Activated CD4-positive, alpha-beta T cell treated with anti-CD3 and anti-CD28 coated beads for 36 hours (primary cell): ENCODE measurements at regions not wholly inside any gene's neighbourhood (a gene's known extent, or its start where the extent isn't known, plus 50 kb on each side); places are given as distances from the start of the nearest gene placed in this dataset.

Experiments used
- ATAC-seq: fragments of 200-7000 bp; cut with Tn5 transposase; one replicate; pipeline ENCODE4 v1.10.0; 2021; ENCODE audit warnings: mild to moderate bottlenecking, moderate library complexity
- CTCF ChIA-PET: fragments of 350-600 bp; sonication (Branson Sonifier 250); formaldehyde crosslinking; loops from one replicate; lab custom pipeline; 2021; ENCODE audit warnings: antibody characterized with exemption; lab: Charles Lee
- POLR2A ChIA-PET: fragments of 350-600 bp; sonication (Branson Sonifier 250); formaldehyde crosslinking; loops from one replicate; lab custom pipeline; 2021; ENCODE audit warnings: antibody characterized with exemption, inconsistent platforms; lab: Charles Lee
- DNase-seq: peaks from one replicate; pipeline ENCODE4 v3.0.0-alpha.2; 2020
- H3K27ac Mint-ChIP-seq: one replicate; pipeline ENCODE4 v1.8.0; 2021; ENCODE audit warnings: mixed read lengths
- H3K27me3 Mint-ChIP-seq: one replicate; pipeline ENCODE4 v1.8.0; 2021; ENCODE audit warnings: mixed read lengths
- H3K36me3 Mint-ChIP-seq: one replicate; pipeline ENCODE4 v1.8.0; 2021; ENCODE audit warnings: low read depth, mixed read lengths
- H3K4me1 Mint-ChIP-seq: one replicate; pipeline ENCODE4 v1.8.0; 2021; ENCODE audit warnings: mixed read lengths
- H3K4me3 Mint-ChIP-seq: one replicate; pipeline ENCODE4 v1.8.0; 2021; ENCODE audit warnings: mild to moderate bottlenecking, moderate library complexity, mixed read lengths
- H3K9me3 Mint-ChIP-seq: one replicate; pipeline ENCODE4 v1.8.0; 2021; ENCODE audit warnings: low read depth, mixed read lengths
- intact Hi-C, 2 experiments: fragments of 100-400 bp; cut with DNase I in 1 of 2; cut with micrococcal nuclease in 1 of 2; formaldehyde crosslinking; loops; one replicate each; pipeline versions ENCODE4 v1.14.2 to v1.15.1; 2022 to 2024; cut with DNase I, micrococcal nuclease

- peak; percentile 10 for DNase-seq
- Mint-ChIP-seq H3K36me3 (no peaks in the 10 kb centered on the region), H3K4me1 (no peaks in the 10 kb centered on the region), H3K27me3 (peaks cover 8% of the 10 kb centered on the region), H3K9me3 (no peaks in the 10 kb centered on the region), H3K27ac (no peak overlapping the region), H3K4me3 (no peak overlapping the region)
- intact Hi-C loops, result no loop called here
- ChIA-PET CTCF (no interaction called here), POLR2A (no interaction called here)
- ATAC-seq, result no peak
Observed at GRCh38 chr13:46992383-46992952, 95.6 kb upstream of the HTR2A start.

GRCh38 chr13:46983881-46984280 lies 87.0 kb upstream of the HTR2A start:
- intact Hi-C loops, result no loop called here
- POLR2A ChIA-PET, result interaction anchor here (0.5 kb wide), 1 partner anchor 688 kb away, joined by 3 read pairs; no protein-coding TSS in a partner anchor
- no peak overlapping the region for H3K4me3 Mint-ChIP-seq

GRCh38 chr13:46982856-46983582 lies 86.2 kb upstream of the HTR2A start:
- intact Hi-C loops, result no loop called here
- Mint-ChIP-seq H3K36me3 (no peaks in the 10 kb centered on the region), H3K9me3 (no peaks in the 10 kb centered on the region), H3K4me1 (peaks cover 10% of the 10 kb centered on the region), H3K27ac (no peak overlapping the region), H3K4me3 (no peak overlapping the region), H3K27me3 (no peaks in the 10 kb centered on the region)
- DNase-seq (peak; percentile 7), ATAC-seq (peak; percentile 19)
- POLR2A ChIA-PET, result no interaction called here
- CTCF ChIA-PET, result no interaction called here

More at GRCh38 chr13:46983881-46984280, 87.0 kb upstream of the HTR2A start:
- H3K9me3 Mint-ChIP-seq, result no peaks in the 10 kb centered on the region
- DNase-seq (no peak), ATAC-seq (no peak)
- CTCF ChIA-PET, result interaction anchor here (0.7 to 2.5 kb wide), 2 partner anchors 10 to 707 kb away, joined by 3 to 9 read pairs; no protein-coding TSS in a partner anchor
- no peak overlapping the region for H3K27ac Mint-ChIP-seq
- peaks cover 1% of the 10 kb centered on the region for H3K27me3 Mint-ChIP-seq
- peaks cover 10% of the 10 kb centered on the region for H3K4me1 Mint-ChIP-seq
- H3K36me3 Mint-ChIP-seq, result no peaks in the 10 kb centered on the region

GRCh38 chr13:46975173-46975572 lies 78.3 kb upstream of the HTR2A start:
- Mint-ChIP-seq H3K27me3 (peaks cover 9% of the 10 kb centered on the region), H3K27ac (no peak overlapping the region), H3K36me3 (peaks cover 4% of the 10 kb centered on the region), H3K4me1 (no peaks in the 10 kb centered on the region), H3K9me3 (peaks cover 16% of the 10 kb centered on the region), H3K4me3 (no peak overlapping the region)
- no peak for DNase-seq
- POLR2A ChIA-PET, result no interaction called here
- CTCF ChIA-PET, result interaction anchor here (1.9 kb wide), 1 partner anchor 10 kb away, joined by 9 read pairs; no protein-coding TSS in a partner anchor
- intact Hi-C loops, result no loop called here
- no peak for ATAC-seq

- H3K27ac Mint-ChIP-seq, result no peak overlapping the region
- no peaks in the 10 kb centered on the region for H3K4me1 Mint-ChIP-seq
- no peak for ATAC-seq
- no peaks in the 10 kb centered on the region for H3K36me3 Mint-ChIP-seq
- CTCF ChIA-PET, result no interaction called here
- no peaks in the 10 kb centered on the region for H3K9me3 Mint-ChIP-seq
- no peak overlapping the region for H3K4me3 Mint-ChIP-seq
- H3K27me3 Mint-ChIP-seq, result peaks cover 7% of the 10 kb centered on the region
- POLR2A ChIA-PET, result no interaction called here
- intact Hi-C loops, result no loop called here
- no peak for DNase-seq
Observed at GRCh38 chr13:46968450-46968849, 71.6 kb upstream of the HTR2A start.

GRCh38 chr13:46964789-46965527 lies 68.1 kb upstream of the HTR2A start:
- peaks cover 2% of the 10 kb centered on the region for H3K27me3 Mint-ChIP-seq
- CTCF ChIA-PET, result interaction anchor here (0.6 kb wide), 1 partner anchor 296 kb away, joined by 3 read pairs; no protein-coding TSS in a partner anchor
- no peaks in the 10 kb centered on the region for H3K4me1 Mint-ChIP-seq
- no peaks in the 10 kb centered on the region for H3K9me3 Mint-ChIP-seq
- POLR2A ChIA-PET, result no interaction called here
- intact Hi-C loops, result no loop called here
- H3K27ac Mint-ChIP-seq, result no peak overlapping the region
- H3K36me3 Mint-ChIP-seq, result no peaks in the 10 kb centered on the region
- H3K4me3 Mint-ChIP-seq, result no peak overlapping the region
- no peak for DNase-seq
- no peak for ATAC-seq

GRCh38 chr13:46963904-46964303 lies 67.1 kb upstream of the HTR2A start:
- H3K27ac Mint-ChIP-seq, result no peak overlapping the region
- no peak overlapping the region for H3K4me3 Mint-ChIP-seq
- no peaks in the 10 kb centered on the region for H3K27me3 Mint-ChIP-seq
- H3K4me1 Mint-ChIP-seq, result no peaks in the 10 kb centered on the region
- no peak for DNase-seq
- no peaks in the 10 kb centered on the region for H3K9me3 Mint-ChIP-seq
- intact Hi-C loops, result no loop called here
- ChIA-PET POLR2A (no interaction called here), CTCF (interaction anchor here (0.7 to 0.8 kb wide), 2 partner anchors 8 to 17 kb away, joined by 3 read pairs; no protein-coding TSS in a partner anchor)
- no peak for ATAC-seq
- H3K36me3 Mint-ChIP-seq, result no peaks in the 10 kb centered on the region

GRCh38 chr13:46962281-46962941 lies 65.6 kb upstream of the HTR2A start:
- no peaks in the 10 kb centered on the region for H3K36me3 Mint-ChIP-seq

GRCh38 chr13:46961719-46962118 lies 64.9 kb upstream of the HTR2A start:
- ChIA-PET POLR2A (no interaction called here), CTCF (interaction anchor here (0.8 to 1.4 kb wide), 3 partner anchors 12 to 55 kb away, joined by 3 to 4 read pairs (median 4); no protein-coding TSS in a partner anchor)
- no peaks in the 10 kb centered on the region for H3K4me1 Mint-ChIP-seq
- DNase-seq (peak; percentile 18), ATAC-seq (peak; percentile 39)
- no peaks in the 10 kb centered on the region for H3K36me3 Mint-ChIP-seq
- no peaks in the 10 kb centered on the region for H3K9me3 Mint-ChIP-seq
- H3K27ac Mint-ChIP-seq, result no peak overlapping the region
- H3K4me3 Mint-ChIP-seq, result no peak overlapping the region
- peaks cover 3% of the 10 kb centered on the region for H3K27me3 Mint-ChIP-seq
- intact Hi-C loops, result no loop called here

More at GRCh38 chr13:46962281-46962941, 65.6 kb upstream of the HTR2A start:
- DNase-seq (no peak), ATAC-seq (no peak)
- Mint-ChIP-seq H3K27ac (no peak overlapping the region), H3K4me3 (no peak overlapping the region), H3K4me1 (no peaks in the 10 kb centered on the region), H3K9me3 (no peaks in the 10 kb centered on the region), H3K27me3 (peaks cover 3% of the 10 kb centered on the region)
- CTCF ChIA-PET, result interaction anchor here (0.6 to 1.4 kb wide), 5 partner anchors 11 to 871 kb away, joined by 3 to 4 read pairs (median 3); no protein-coding TSS in a partner anchor
- POLR2A ChIA-PET, result no interaction called here
- intact Hi-C loops, result no loop called here

GRCh38 chr13:46953941-46954340 lies 57.1 kb upstream of the HTR2A start:
- no peak overlapping the region for H3K27ac Mint-ChIP-seq
- no peaks in the 10 kb centered on the region for H3K9me3 Mint-ChIP-seq
- no peaks in the 10 kb centered on the region for H3K36me3 Mint-ChIP-seq
- ATAC-seq, result no peak
- H3K27me3 Mint-ChIP-seq, result peaks cover 3% of the 10 kb centered on the region
- ChIA-PET POLR2A (no interaction called here), CTCF (no interaction called here)
- H3K4me3 Mint-ChIP-seq, result no peak overlapping the region
- H3K4me1 Mint-ChIP-seq, result no peaks in the 10 kb centered on the region
- DNase-seq, result no peak
- intact Hi-C loops, result no loop called here

- intact Hi-C loops, result no loop called here
- DNase-seq, result no peak
- Mint-ChIP-seq H3K27me3 (peaks cover 1% of the 10 kb centered on the region), H3K4me1 (no peaks in the 10 kb centered on the region), H3K27ac (no peak overlapping the region), H3K9me3 (no peaks in the 10 kb centered on the region), H3K4me3 (no peak overlapping the region), H3K36me3 (no peaks in the 10 kb centered on the region)
- ChIA-PET POLR2A (no interaction called here), CTCF (no interaction called here)
- no peak for ATAC-seq
Observed at GRCh38 chr13:46953331-46953730, 56.5 kb upstream of the HTR2A start.
